ENCODE measurements at regions not wholly inside any gene's neighbourhood (a gene's known extent, or its start where the extent isn't known, plus 50 kb on each side); places are given as distances from the start of the nearest gene placed in this dataset.
A peak's percentile ranks its signal among the peaks of the same experiment; 100 is the strongest.

GRCh38 chr4:123696687-123697086 lies 300.1 kb downstream of the SPRY1 start:
- no peaks in the 10 kb centered on the region for H3K36me3 ChIP-seq (ENCODE audit: control insufficient read depth, insufficient read depth, low read length)
- H3K27me3 ChIP-seq (ENCODE audit: control insufficient read depth, insufficient read depth, low read length): no peaks in the 10 kb centered on the region
- H3K4me3 ChIP-seq (ENCODE audit: low read depth, low read length): no peak overlapping the region
- no peak for TF ChIP-seq CTCF (IDR thresholded peaks at IDR 0.05; ENCODE audit: insufficient read depth, low read length, poor library complexity, severe bottlenecking)
- DNase-seq (ENCODE audit: low read depth): no peak

GRCh38 chr4:123698556-123698955 lies 302.0 kb downstream of the SPRY1 start:
- Histone ChIP-seq H3K27me3 (ENCODE audit: control insufficient read depth, insufficient read depth, low read length) (no peaks in the 10 kb centered on the region), H3K4me3 (ENCODE audit: low read depth, low read length) (no peak overlapping the region), H3K36me3 (ENCODE audit: control insufficient read depth, insufficient read depth, low read length) (no peaks in the 10 kb centered on the region)
- DNase-seq (ENCODE audit: low read depth): no peak
- no peak for TF ChIP-seq CTCF (IDR thresholded peaks at IDR 0.05; ENCODE audit: insufficient read depth, low read length, poor library complexity, severe bottlenecking)

GRCh38 chr4:123699880-123700771 lies 303.5 kb downstream of the SPRY1 start:
- H3K27me3 ChIP-seq (ENCODE audit: control insufficient read depth, insufficient read depth, low read length): no peaks in the 10 kb centered on the region
- DNase-seq (ENCODE audit: low read depth): peak; percentile 61
- TF ChIP-seq CTCF (IDR thresholded peaks at IDR 0.05; ENCODE audit: insufficient read depth, low read length, poor library complexity, severe bottlenecking): no peak
- H3K4me3 ChIP-seq (ENCODE audit: low read depth, low read length): no peak overlapping the region
- H3K36me3 ChIP-seq (ENCODE audit: control insufficient read depth, insufficient read depth, low read length): no peaks in the 10 kb centered on the region

- no peaks in the 10 kb centered on the region for H3K27me3 ChIP-seq (ENCODE audit: control insufficient read depth, insufficient read depth, low read length)
- DNase-seq (ENCODE audit: low read depth): no peak
- no peak overlapping the region for H3K4me3 ChIP-seq (ENCODE audit: low read depth, low read length)
- no peaks in the 10 kb centered on the region for H3K36me3 ChIP-seq (ENCODE audit: control insufficient read depth, insufficient read depth, low read length)
- no peak for TF ChIP-seq CTCF (IDR thresholded peaks at IDR 0.05; ENCODE audit: insufficient read depth, low read length, poor library complexity, severe bottlenecking)
Observed at GRCh38 chr4:123701131-123701575, 304.6 kb downstream of the SPRY1 start.

- Histone ChIP-seq H3K36me3 (ENCODE audit: control insufficient read depth, insufficient read depth, low read length) (no peaks in the 10 kb centered on the region), H3K4me3 (ENCODE audit: low read depth, low read length) (no peak overlapping the region), H3K27me3 (ENCODE audit: control insufficient read depth, insufficient read depth, low read length) (no peaks in the 10 kb centered on the region)
- DNase-seq (ENCODE audit: low read depth): no peak
- no peak for TF ChIP-seq CTCF (IDR thresholded peaks at IDR 0.05; ENCODE audit: insufficient read depth, low read length, poor library complexity, severe bottlenecking)
Observed at GRCh38 chr4:123705419-123705818, 308.8 kb downstream of the SPRY1 start.
